ENCODE measurements at regions not wholly inside any gene's neighbourhood (a gene's known extent, or its start where the extent isn't known, plus 50 kb on each side); places are given as distances from the start of the nearest gene placed in this dataset.

- Histone ChIP-seq H3K4me3 (ENCODE audit: low read length) (no peak overlapping the region), H3K9me3 (ENCODE audit: low read length) (no peaks in the 10 kb centered on the region), H3K27ac (ENCODE audit: low read length) (no peak overlapping the region), H3K27me3 (ENCODE audit: insufficient read depth, low read depth, low read length) (no peaks in the 10 kb centered on the region), H3K79me2 (replicated peaks; ENCODE audit: insufficient read depth, low read length) (no peaks in the 10 kb centered on the region), H3F3A (ENCODE audit: insufficient read depth, low read length, poor library complexity, severe bottlenecking) (no peaks in the 10 kb centered on the region), H2AFZ (ENCODE audit: low read depth, low read length) (no peak overlapping the region), H4K20me1 (ENCODE audit: insufficient read depth) (no peaks in the 10 kb centered on the region), H3K4me2 (ENCODE audit: low read length) (no peak overlapping the region), H3K36me3 (ENCODE audit: insufficient read depth, low read length) (no peaks in the 10 kb centered on the region), H3K9ac (ENCODE audit: low read length) (no peak overlapping the region), H3K9me2 (ENCODE audit: insufficient read depth, low read length) (no peaks in the 10 kb centered on the region)
- no peak for TF ChIP-seq REST (IDR thresholded peaks at IDR 0.05; ENCODE audit: borderline replicate concordance)
- TF ChIP-seq POLR2AphosphoS5 (IDR thresholded peaks at IDR 0.05), result no peak
Measured at GRCh38 chr11:19661827-19662226, 50.8 kb upstream of the NAV2 start.

GRCh38 chr11:19660076-19660475 is 52.6 kb upstream of the NAV2 start:
- no peak overlapping the region for H3K9ac ChIP-seq (ENCODE audit: low read length)
- no peaks in the 10 kb centered on the region for H3F3A ChIP-seq (ENCODE audit: insufficient read depth, low read length, poor library complexity, severe bottlenecking)
- H2AFZ ChIP-seq (ENCODE audit: low read depth, low read length), result no peak overlapping the region
- H3K4me3 ChIP-seq (ENCODE audit: low read length), result no peak overlapping the region
- H3K9me3 ChIP-seq (ENCODE audit: low read length), result no peaks in the 10 kb centered on the region
- no peaks in the 10 kb centered on the region for H4K20me1 ChIP-seq (ENCODE audit: insufficient read depth)
- H3K4me2 ChIP-seq (ENCODE audit: low read length), result no peak overlapping the region
- H3K9me2 ChIP-seq (ENCODE audit: insufficient read depth, low read length), result no peaks in the 10 kb centered on the region
- H3K79me2 ChIP-seq (replicated peaks; ENCODE audit: insufficient read depth, low read length), result no peaks in the 10 kb centered on the region
- H3K27me3 ChIP-seq (ENCODE audit: insufficient read depth, low read depth, low read length), result no peaks in the 10 kb centered on the region
- H3K27ac ChIP-seq (ENCODE audit: low read length), result no peak overlapping the region
- TF ChIP-seq SMC3 (conservative IDR thresholded peaks at IDR 0.05; ENCODE audit: poor library complexity) (no peak), TAF1 (IDR thresholded peaks at IDR 0.05; ENCODE audit: low read depth) (no peak), RAD21 (conservative IDR thresholded peaks at IDR 0.05) (no peak), POLR2AphosphoS5 (IDR thresholded peaks at IDR 0.05) (no peak), MXI1 (conservative IDR thresholded peaks at IDR 0.05; ENCODE audit: poor library complexity, severe bottlenecking) (no peak), EZH2 (IDR thresholded peaks at IDR 0.05; ENCODE audit: borderline replicate concordance, insufficient read depth, low read length, poor library complexity, severe bottlenecking) (no peak), REST (IDR thresholded peaks at IDR 0.05; ENCODE audit: borderline replicate concordance) (no peak), CTCF (IDR thresholded peaks at IDR 0.05; ENCODE audit: poor library complexity, severe bottlenecking) (no peak), EP300 (conservative IDR thresholded peaks at IDR 0.05; ENCODE audit: poor library complexity, severe bottlenecking) (no peak)
- H3K36me3 ChIP-seq (ENCODE audit: insufficient read depth, low read length), result no peaks in the 10 kb centered on the region

Data from neural cell (in vitro differentiated cells).